ENCODE measurements at regions not wholly inside any gene's neighbourhood (a gene's known extent, or its start where the extent isn't known, plus 50 kb on each side); places are given as distances from the start of the nearest gene placed in this dataset.

DNA sequence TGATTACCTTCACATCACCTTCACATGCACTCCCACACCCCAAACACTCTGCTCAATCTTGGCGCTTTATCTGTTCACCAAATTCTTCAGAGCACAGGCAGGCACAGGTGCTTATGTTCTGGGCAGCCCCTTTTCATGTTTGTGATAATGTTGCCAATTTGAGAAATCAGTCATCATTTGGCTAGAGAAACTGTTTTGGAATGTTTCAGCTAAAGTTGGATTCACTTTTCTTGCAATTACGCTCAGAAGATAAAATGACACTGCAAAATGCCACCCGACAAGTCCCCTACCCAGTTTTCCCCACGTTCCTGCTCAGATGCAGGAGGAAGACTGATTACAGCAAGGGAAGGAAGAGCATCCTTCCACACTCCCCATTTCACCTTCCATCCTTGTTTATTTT, 192.9 kb upstream of the LRRN1 start:
- TF ChIP-seq, protein P1, sequence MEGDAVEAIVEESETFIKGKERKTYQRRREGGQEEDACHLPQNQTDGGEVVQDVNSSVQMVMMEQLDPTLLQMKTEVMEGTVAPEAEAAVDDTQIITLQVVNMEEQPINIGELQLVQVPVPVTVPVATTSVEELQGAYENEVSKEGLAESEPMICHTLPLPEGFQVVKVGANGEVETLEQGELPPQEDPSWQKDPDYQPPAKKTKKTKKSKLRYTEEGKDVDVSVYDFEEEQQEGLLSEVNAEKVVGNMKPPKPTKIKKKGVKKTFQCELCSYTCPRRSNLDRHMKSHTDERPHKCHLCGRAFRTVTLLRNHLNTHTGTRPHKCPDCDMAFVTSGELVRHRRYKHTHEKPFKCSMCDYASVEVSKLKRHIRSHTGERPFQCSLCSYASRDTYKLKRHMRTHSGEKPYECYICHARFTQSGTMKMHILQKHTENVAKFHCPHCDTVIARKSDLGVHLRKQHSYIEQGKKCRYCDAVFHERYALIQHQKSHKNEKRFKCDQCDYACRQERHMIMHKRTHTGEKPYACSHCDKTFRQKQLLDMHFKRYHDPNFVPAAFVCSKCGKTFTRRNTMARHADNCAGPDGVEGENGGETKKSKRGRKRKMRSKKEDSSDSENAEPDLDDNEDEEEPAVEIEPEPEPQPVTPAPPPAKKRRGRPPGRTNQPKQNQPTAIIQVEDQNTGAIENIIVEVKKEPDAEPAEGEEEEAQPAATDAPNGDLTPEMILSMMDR (conservative IDR thresholded peaks at IDR 0.05), result no peak
- H3K27ac ChIP-seq, result no peak overlapping the region

DNA sequence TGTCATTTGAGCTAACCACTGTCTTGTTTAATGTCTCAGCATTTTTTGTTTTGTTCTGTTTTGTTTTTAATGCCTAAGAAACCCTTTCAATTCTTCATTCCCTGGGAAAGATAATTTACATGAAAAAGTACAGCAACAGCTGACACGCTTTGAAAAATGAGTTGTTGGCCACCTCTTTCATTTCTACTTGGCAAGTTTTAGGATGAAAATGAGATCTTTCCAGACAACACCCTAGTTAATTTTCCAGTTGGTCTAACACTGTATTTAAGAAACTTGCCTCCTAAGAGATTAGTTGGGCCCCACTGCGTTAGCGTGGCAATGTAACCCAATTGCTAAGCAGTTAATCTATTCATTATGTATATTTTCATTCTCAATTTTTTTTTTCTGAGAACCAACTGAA, 194.0 kb upstream of the LRRN1 start:
- TF ChIP-seq, protein P1 (conservative IDR thresholded peaks at IDR 0.05), result no peak

DNA sequence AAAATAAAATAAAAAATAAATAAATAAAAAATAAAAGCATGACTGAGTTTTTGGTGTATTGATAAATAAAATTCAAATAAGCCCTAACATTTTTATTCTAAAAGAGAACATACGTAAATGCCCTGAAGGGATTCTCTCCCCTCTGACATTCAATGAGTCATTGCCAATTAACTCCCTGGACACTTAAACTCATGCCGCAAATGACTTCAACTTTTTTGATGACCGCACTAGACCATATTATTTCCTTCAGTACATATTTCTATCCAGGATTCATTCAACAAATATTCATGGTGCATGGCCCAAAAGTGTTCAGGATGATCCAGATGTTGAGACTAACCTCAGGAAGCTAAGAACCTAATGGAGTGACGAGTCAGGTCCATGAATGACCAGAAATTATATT, 195.9 kb upstream of the LRRN1 start:
- H3K27ac ChIP-seq, result no peak overlapping the region
- TF ChIP-seq, protein P1 (conservative IDR thresholded peaks at IDR 0.05), result no peak

More for the DNA sequence above, 194.0 kb upstream of the LRRN1 start:
- H3K27ac ChIP-seq, result no peak overlapping the region

DNA sequence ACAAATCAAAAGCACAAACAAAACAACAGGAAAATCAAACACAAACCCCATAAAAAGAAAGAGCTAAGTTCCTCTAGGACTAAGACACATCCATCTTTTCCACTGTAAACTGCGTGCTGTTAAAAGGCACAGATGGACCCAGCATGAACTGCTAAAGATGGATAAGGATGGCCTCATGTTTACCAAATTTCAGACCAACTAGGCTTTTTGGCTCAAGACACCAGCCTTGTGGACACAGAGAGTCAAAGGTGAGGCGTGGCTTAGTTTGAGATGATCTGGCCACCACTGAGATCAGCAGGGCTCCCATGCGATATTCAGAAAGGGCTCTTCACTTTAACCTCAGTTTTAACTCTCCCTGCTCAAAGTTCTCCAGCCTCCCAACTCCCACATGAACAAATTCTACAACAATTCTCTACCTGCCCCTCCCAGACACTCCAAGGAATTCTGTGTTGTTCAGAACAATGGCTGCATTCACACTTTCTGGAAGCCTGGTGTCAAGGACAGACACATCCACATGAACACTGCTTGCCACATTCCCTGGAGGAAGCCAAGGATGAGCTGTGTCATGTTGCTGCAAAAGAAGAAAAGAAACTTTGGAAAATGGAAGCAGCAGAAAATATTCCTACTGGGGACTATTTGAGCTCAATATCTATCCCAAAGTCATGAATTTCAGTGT, 198.4 kb upstream of the LRRN1 start:
- TF ChIP-seq, protein P1 (conservative IDR thresholded peaks at IDR 0.05), result no peak
- no peak overlapping the region for H3K27ac ChIP-seq

DNA sequence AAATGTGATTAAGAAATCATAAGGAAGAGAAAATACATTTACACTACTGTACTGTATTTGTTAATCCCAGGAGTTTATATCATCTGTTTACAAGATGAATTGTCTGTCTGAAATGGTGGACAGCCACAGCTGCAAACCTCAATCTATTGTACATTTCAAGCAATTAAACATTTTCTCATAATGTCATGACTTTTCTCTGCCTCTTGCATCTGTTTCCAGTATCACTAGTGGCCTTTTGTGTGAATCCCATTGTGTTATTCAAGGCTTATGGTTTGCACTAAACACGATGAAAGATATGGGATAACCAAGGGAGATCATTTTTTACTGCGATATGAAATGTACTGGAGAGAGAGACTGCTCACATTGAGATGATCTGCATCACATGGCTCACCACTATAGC, 200.2 kb upstream of the LRRN1 start:
- TF ChIP-seq, protein P1 (conservative IDR thresholded peaks at IDR 0.05), result no peak
- H3K27ac ChIP-seq, result no peak overlapping the region

DNA sequence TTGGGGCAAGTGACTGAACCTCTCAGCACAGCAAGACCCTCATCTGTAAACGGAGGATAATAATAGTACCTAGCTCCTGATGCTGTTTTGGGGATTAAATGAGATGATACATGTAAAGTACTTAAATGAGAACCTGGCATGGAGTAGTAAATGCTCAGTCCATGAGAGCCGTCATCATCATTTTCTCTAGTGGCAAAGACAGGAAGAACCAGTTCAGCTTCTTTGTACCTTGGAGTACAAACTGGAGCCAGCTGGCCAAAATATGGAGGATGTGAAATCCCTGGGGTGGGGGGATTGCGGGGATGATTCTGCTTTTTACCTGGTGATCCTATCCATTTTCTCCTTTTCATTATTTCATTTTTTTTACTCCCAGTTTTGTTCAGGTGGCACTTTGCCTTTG, 204.2 kb upstream of the LRRN1 start:
- H3K27ac ChIP-seq, result no peak overlapping the region
- TF ChIP-seq, protein P1 (conservative IDR thresholded peaks at IDR 0.05), result no peak

GRCh38 chr3:3589715-3590130, 209.5 kb upstream of the LRRN1 start:
- no peak overlapping the region for H3K27ac ChIP-seq
- TF ChIP-seq, protein P1 (conservative IDR thresholded peaks at IDR 0.05), result no peak

All from VCaP (cell line).